LNCaP clone FGC (cell line): ENCODE measurements at regions not wholly inside any gene's neighbourhood (a gene's known extent, or its start where the extent isn't known, plus 50 kb on each side); places are given as distances from the start of the nearest gene placed in this dataset.

Experiments
- DNase-seq: peaks from one replicate; pipeline ENCODE4 v3.0.0-alpha.2; 2011; ENCODE audit warnings: low read depth
- H3K4me3 ChIP-seq: 2 replicates; pipeline ENCODE4 v1.5.1; 2011; ENCODE audit warnings: mild to moderate bottlenecking, low read depth, low read length, control low read depth
- TF ChIP-seq, protein P1 (sequence below): IDR thresholded peaks from 2 replicates; pipeline ENCODE4 v1.5.1; 2012; ENCODE audit warnings: mild to moderate bottlenecking; ENCODE audit not compliant: control insufficient read depth, insufficient read depth; ENCODE audit errors: extremely low read depth

- no peak overlapping the region for H3K4me3 ChIP-seq
- no peak for DNase-seq
- TF ChIP-seq, protein P1, sequence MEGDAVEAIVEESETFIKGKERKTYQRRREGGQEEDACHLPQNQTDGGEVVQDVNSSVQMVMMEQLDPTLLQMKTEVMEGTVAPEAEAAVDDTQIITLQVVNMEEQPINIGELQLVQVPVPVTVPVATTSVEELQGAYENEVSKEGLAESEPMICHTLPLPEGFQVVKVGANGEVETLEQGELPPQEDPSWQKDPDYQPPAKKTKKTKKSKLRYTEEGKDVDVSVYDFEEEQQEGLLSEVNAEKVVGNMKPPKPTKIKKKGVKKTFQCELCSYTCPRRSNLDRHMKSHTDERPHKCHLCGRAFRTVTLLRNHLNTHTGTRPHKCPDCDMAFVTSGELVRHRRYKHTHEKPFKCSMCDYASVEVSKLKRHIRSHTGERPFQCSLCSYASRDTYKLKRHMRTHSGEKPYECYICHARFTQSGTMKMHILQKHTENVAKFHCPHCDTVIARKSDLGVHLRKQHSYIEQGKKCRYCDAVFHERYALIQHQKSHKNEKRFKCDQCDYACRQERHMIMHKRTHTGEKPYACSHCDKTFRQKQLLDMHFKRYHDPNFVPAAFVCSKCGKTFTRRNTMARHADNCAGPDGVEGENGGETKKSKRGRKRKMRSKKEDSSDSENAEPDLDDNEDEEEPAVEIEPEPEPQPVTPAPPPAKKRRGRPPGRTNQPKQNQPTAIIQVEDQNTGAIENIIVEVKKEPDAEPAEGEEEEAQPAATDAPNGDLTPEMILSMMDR: no peak
Measured at GRCh38 chr14:88929656-88930436, 105.4 kb downstream of the TTC8 start.

- TF ChIP-seq, protein P1: no peak
- no peak for DNase-seq
- no peak overlapping the region for H3K4me3 ChIP-seq
Measured at GRCh38 chr14:88931321-88932110, 107.1 kb downstream of the TTC8 start.

DNA sequence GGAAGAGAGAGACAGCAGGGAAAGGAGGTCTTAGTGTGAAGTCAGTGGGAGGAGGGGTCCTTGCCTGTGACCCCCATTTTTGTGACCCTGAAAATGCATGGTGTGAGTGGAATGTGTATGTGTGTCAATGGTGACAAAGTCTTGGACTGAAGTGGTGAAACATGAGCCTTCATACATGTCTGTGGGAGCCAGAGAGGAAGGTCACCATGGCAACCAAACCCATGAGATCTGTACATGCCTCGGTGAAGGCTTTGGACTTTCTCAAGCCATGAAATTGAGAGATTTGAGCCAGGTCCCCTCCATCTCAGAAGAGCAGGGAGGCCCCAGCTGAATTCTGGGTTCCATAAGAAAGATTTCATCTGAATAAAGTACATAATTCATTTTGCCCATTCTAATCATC lies 108.7 kb downstream of the TTC8 start:
- TF ChIP-seq, protein P1: no peak
- no peak overlapping the region for H3K4me3 ChIP-seq
- DNase-seq: no peak

DNA sequence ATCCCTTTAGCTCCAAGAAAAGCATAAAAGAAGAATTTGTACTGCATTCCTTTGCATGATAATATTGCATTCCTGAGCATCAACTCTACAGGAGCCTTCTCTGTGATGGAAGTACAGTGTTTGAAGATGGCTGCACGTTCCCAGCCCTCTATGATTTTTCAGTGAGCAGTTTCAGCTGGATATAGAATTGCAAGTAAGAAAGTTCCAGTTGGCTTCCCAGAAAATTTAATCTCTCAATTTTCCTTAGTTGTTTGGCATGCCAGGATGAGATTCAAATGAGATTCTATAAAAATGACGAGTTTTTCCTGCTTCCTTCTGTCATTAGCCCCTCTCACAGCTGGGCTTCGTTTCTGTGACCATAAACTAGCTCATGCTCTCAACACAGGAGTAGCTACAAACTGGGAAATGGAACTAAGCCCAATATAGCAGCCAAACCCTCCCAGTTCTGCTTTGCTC lies 109.9 kb downstream of the TTC8 start:
- H3K4me3 ChIP-seq: no peak overlapping the region
- no peak for DNase-seq
- TF ChIP-seq, protein P1: no peak

GRCh38 chr14:88935083-88935482 lies 110.6 kb downstream of the TTC8 start:
- TF ChIP-seq, protein P1: no peak
- DNase-seq: no peak
- no peak overlapping the region for H3K4me3 ChIP-seq

DNA sequence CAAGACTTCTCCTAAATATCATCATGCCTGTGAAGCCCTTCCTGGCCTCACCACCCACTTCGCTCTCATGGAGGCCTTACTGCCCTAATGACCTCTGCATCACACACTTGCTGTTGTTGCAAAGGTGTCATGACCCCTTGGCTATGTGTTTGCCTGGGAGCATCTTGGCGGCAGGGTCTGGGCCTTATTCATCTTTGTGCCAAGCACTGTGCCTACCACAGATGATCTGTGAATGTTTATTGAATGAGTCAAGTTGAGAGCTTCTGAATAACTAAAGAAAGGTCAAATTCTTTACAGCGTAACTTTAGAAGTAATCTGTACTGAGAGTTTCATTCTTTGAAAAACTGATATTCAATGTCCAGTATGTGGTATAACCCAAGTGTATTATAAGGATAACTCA lies 113.3 kb downstream of the TTC8 start:
- H3K4me3 ChIP-seq: no peak overlapping the region
- no peak for DNase-seq

More for the DNA sequence above, 113.3 kb downstream of the TTC8 start:
- TF ChIP-seq, protein P1: no peak
